ENCODE measurements at regions not wholly inside any gene's neighbourhood (a gene's known extent, or its start where the extent isn't known, plus 50 kb on each side); places are given as distances from the start of the nearest gene placed in this dataset.

DNA sequence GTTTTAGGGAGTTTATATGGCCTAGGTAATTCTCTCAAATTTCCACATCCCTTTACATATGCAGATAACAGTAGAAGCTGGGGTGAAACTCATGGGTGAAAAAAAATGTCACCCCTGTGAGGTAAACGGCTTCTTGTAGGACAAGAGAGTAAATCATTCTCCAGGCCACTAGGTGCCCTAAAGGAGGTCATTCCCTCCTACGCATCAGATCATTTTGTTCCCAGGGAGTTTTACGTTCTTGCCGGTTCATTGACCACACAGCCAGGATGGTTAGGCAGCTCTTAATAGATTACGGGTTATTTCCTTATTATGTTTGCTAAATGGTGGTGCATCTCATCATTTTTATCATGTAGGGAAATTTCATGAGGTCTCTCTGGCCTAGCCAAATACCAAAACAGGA lies 225.8 kb upstream of the NOCT start:
- TF ChIP-seq FOXP2 (optimal IDR thresholded peaks at IDR 0.05; ENCODE audit: borderline replicate concordance, extremely low read depth, extremely low read length, insufficient read depth): no peak
- no peak for TF ChIP-seq POLR2AphosphoS5 (IDR thresholded peaks at IDR 0.05; ENCODE audit: low read depth, low read length)
- TF ChIP-seq SIN3A (IDR thresholded peaks at IDR 0.05; ENCODE audit: borderline replicate concordance, insufficient read depth, low read length): no peak
- no peak for TF ChIP-seq TAF1 (IDR thresholded peaks at IDR 0.05; ENCODE audit: borderline replicate concordance, insufficient read depth, low read length)
- TF ChIP-seq, protein P1, sequence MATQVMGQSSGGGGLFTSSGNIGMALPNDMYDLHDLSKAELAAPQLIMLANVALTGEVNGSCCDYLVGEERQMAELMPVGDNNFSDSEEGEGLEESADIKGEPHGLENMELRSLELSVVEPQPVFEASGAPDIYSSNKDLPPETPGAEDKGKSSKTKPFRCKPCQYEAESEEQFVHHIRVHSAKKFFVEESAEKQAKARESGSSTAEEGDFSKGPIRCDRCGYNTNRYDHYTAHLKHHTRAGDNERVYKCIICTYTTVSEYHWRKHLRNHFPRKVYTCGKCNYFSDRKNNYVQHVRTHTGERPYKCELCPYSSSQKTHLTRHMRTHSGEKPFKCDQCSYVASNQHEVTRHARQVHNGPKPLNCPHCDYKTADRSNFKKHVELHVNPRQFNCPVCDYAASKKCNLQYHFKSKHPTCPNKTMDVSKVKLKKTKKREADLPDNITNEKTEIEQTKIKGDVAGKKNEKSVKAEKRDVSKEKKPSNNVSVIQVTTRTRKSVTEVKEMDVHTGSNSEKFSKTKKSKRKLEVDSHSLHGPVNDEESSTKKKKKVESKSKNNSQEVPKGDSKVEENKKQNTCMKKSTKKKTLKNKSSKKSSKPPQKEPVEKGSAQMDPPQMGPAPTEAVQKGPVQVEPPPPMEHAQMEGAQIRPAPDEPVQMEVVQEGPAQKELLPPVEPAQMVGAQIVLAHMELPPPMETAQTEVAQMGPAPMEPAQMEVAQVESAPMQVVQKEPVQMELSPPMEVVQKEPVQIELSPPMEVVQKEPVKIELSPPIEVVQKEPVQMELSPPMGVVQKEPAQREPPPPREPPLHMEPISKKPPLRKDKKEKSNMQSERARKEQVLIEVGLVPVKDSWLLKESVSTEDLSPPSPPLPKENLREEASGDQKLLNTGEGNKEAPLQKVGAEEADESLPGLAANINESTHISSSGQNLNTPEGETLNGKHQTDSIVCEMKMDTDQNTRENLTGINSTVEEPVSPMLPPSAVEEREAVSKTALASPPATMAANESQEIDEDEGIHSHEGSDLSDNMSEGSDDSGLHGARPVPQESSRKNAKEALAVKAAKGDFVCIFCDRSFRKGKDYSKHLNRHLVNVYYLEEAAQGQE (IDR thresholded peaks at IDR 0.05; ENCODE audit: insufficient read depth in 1 of 2, low read depth in 2 of 2, low read length in 2 of 2): no peak

DNA sequence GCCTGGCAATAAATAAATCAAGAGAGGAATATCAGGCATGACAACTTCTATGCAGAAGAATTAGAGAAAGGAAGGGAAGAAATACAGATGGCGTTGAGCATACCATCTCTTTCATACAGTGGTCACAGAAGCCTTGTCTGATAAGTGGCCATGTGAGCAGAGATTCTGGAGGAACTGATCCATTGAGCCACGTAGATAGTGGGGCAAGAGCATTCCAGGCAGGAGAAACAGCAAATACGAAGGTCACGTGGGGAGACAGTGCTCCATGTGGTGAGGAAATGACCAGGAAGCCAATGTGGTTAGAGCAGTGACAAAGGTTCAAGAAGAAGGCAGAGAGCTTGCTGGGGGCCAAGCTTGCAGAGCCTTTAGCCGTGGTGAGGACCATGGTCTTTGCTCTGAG lies 226.7 kb upstream of the NOCT start:
- no peak for TF ChIP-seq TAF1 (IDR thresholded peaks at IDR 0.05; ENCODE audit: borderline replicate concordance, insufficient read depth, low read length)
- TF ChIP-seq POLR2AphosphoS5 (IDR thresholded peaks at IDR 0.05; ENCODE audit: low read depth, low read length): no peak

DNA sequence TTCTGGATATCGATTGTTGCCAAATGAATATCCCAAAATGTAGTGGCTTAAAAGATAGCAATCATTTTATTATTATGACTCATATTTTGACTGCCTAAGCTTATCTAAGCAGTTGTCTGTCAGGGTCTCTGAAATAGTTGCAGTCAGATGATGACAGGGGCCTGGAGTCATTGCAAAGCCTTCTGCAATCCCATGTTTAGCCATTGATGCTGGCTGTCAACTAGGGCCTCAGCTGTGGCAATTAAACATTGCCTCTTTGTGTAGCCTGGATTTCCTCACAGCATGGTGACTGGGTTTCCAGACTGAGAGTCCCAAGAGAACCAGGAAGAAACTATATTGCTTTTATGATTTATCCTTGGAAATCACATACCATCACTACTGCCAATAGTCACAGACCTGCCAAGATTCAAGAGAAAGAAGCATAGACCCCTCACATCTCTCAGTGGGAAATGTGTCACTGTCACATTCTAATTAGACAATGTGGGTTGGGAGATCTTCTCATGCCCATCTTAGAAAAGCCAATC lies 227.3 kb upstream of the NOCT start:
- TF ChIP-seq POLR2AphosphoS5 (IDR thresholded peaks at IDR 0.05; ENCODE audit: low read depth, low read length) (no peak), FOXP2 (optimal IDR thresholded peaks at IDR 0.05; ENCODE audit: borderline replicate concordance, extremely low read depth, extremely low read length, insufficient read depth) (no peak), TAF1 (IDR thresholded peaks at IDR 0.05; ENCODE audit: borderline replicate concordance, insufficient read depth, low read length) (no peak), SIN3A (IDR thresholded peaks at IDR 0.05; ENCODE audit: borderline replicate concordance, insufficient read depth, low read length) (no peak)
- TF ChIP-seq, protein P1 (IDR thresholded peaks at IDR 0.05; ENCODE audit: insufficient read depth in 1 of 2, low read depth in 2 of 2, low read length in 2 of 2): no peak

DNA sequence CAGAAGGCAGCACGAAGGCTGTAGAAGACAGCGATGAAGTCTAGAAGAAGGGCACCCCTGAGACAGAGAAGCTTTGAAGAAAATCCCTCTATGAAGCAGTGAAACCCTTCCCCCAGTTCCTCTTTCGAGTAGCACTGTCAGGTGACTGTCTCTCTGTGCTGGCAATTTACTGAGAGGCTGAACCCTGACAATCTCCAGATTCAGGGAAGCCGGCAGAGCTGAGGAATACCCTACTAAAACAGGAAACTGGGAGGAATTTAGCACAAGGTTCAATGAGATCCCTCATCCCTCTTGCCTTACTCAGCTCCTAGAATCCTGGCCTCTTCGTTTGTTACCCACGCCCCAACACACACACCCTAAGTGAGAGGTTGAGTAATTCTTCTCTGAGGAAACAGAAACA lies 239.7 kb upstream of the NOCT start:
- TF ChIP-seq POLR2AphosphoS5 (IDR thresholded peaks at IDR 0.05; ENCODE audit: low read depth, low read length) (no peak), FOXP2 (optimal IDR thresholded peaks at IDR 0.05; ENCODE audit: borderline replicate concordance, extremely low read depth, extremely low read length, insufficient read depth) (no peak)
- TF ChIP-seq, protein P1 (IDR thresholded peaks at IDR 0.05; ENCODE audit: insufficient read depth in 1 of 2, low read depth in 2 of 2, low read length in 2 of 2): no peak

DNA sequence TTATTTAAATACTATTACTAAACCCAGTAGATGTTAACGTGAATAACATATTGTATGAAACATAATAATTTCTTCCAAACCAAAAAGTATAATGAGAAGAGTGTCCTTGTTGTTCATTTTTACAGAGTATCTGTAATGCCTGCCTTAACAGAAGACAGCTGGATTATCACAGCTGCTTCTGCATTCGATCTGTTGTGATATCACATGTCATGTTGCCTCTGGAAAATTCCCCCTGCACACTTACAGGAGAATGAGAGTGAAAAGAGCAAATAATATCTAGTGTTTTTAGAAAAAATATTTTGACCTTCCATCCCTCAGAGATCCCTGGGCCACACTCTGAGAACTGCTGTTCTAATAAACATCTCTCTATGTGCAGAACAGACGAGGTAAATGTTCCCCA lies 240.1 kb upstream of the NOCT start:
- no peak for TF ChIP-seq SIN3A (IDR thresholded peaks at IDR 0.05; ENCODE audit: borderline replicate concordance, insufficient read depth, low read length)
- TF ChIP-seq, protein P1 (IDR thresholded peaks at IDR 0.05; ENCODE audit: insufficient read depth in 1 of 2, low read depth in 2 of 2, low read length in 2 of 2): no peak
- no peak for TF ChIP-seq TAF1 (IDR thresholded peaks at IDR 0.05; ENCODE audit: borderline replicate concordance, insufficient read depth, low read length)
- no peak for TF ChIP-seq POLR2AphosphoS5 (IDR thresholded peaks at IDR 0.05; ENCODE audit: low read depth, low read length)
- no peak for TF ChIP-seq FOXP2 (optimal IDR thresholded peaks at IDR 0.05; ENCODE audit: borderline replicate concordance, extremely low read depth, extremely low read length, insufficient read depth)

Measured in PFSK-1 (cell line).